ENCODE measurements at regions not wholly inside any gene's neighbourhood (a gene's known extent, or its start where the extent isn't known, plus 50 kb on each side); places are given as distances from the start of the nearest gene placed in this dataset.
"Not testable (repeated sequence)": the region's sequence is repeated elsewhere in the genome, so short reads cannot be mapped to it uniquely, and the experiment has no call there.

- no peaks in the 10 kb centered on the region for H3K9me3 ChIP-seq
- no peak for TF ChIP-seq CTCF (IDR thresholded peaks at IDR 0.05)
- intact Hi-C loops (cut with DNase I; ENCODE audit: low total_unique reads) = no loop called here
Observed at GRCh38 chr9:120306561-120306960, 273.4 kb downstream of the CDK5RAP2 start.

GRCh38 chr9:120306088-120306487 is 273.9 kb downstream of the CDK5RAP2 start:
- no peak for DNase-seq
- intact Hi-C loops (cut with DNase I; ENCODE audit: low total_unique reads) = no loop called here

More at GRCh38 chr9:120306561-120306960, 273.4 kb downstream of the CDK5RAP2 start:
- no peak for DNase-seq
- H3K4me1 ChIP-seq = no peaks in the 10 kb centered on the region
- no peaks in the 10 kb centered on the region for H3K36me3 ChIP-seq
- H3K4me3 ChIP-seq = no peak overlapping the region
- H3K27ac ChIP-seq = no peak overlapping the region
- no peaks in the 10 kb centered on the region for H3K27me3 ChIP-seq

DNA sequence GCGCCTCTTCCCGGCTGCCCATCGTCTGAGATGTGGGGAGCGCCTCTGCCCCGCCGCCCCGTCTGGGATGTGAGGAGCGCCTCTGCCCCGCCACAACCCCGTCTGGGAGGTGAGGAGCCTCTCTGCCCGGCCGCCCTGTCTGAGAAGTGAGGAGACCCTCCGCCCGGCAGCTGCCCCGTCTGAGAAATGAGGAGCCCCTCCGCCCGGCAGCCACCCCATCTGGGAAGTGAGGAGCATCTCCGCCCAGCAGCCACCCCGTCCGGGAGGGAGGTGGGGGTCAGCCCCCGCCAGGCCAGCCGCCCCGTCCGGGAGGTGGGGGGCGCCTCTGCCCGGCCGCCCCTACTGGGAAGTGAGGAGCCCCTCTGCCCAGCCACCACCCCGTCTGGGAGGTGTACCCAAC is 275.1 kb downstream of the CDK5RAP2 start:
- H3K4me3 ChIP-seq; H3K27me3 ChIP-seq; H3K9me3 ChIP-seq; H3K4me1 ChIP-seq; intact Hi-C loops (cut with DNase I; ENCODE audit: low total_unique reads); H3K36me3 ChIP-seq; DNase-seq; H3K27ac ChIP-seq: not testable (repeated sequence)

More at GRCh38 chr9:120306088-120306487, 273.9 kb downstream of the CDK5RAP2 start:
- Histone ChIP-seq H3K4me1 (no peaks in the 10 kb centered on the region), H3K36me3 (no peaks in the 10 kb centered on the region), H3K27ac (no peak overlapping the region), H3K4me3 (no peak overlapping the region), H3K9me3 (no peaks in the 10 kb centered on the region), H3K27me3 (no peaks in the 10 kb centered on the region)
- TF ChIP-seq CTCF (IDR thresholded peaks at IDR 0.05) = no peak

GRCh38 chr9:120303519-120303918 is 276.4 kb downstream of the CDK5RAP2 start:
- no peaks in the 10 kb centered on the region for H3K9me3 ChIP-seq
- intact Hi-C loops (cut with DNase I; ENCODE audit: low total_unique reads) = no loop called here

GRCh38 chr9:120299785-120300184 is 280.2 kb downstream of the CDK5RAP2 start:
- no peaks in the 10 kb centered on the region for H3K36me3 ChIP-seq
- DNase-seq = no peak
- no peaks in the 10 kb centered on the region for H3K27me3 ChIP-seq
- intact Hi-C loops (cut with DNase I; ENCODE audit: low total_unique reads) = no loop called here
- no peak for TF ChIP-seq CTCF (IDR thresholded peaks at IDR 0.05)
- H3K4me3 ChIP-seq = no peak overlapping the region
- H3K4me1 ChIP-seq = no peaks in the 10 kb centered on the region
- H3K27ac ChIP-seq = no peak overlapping the region
- H3K9me3 ChIP-seq = no peaks in the 10 kb centered on the region

More at GRCh38 chr9:120303519-120303918, 276.4 kb downstream of the CDK5RAP2 start:
- Histone ChIP-seq H3K4me1 (no peaks in the 10 kb centered on the region), H3K27ac (no peak overlapping the region), H3K36me3 (no peaks in the 10 kb centered on the region), H3K4me3 (no peak overlapping the region), H3K27me3 (no peaks in the 10 kb centered on the region)
- TF ChIP-seq CTCF (IDR thresholded peaks at IDR 0.05) = no peak
- DNase-seq = no peak

DNA sequence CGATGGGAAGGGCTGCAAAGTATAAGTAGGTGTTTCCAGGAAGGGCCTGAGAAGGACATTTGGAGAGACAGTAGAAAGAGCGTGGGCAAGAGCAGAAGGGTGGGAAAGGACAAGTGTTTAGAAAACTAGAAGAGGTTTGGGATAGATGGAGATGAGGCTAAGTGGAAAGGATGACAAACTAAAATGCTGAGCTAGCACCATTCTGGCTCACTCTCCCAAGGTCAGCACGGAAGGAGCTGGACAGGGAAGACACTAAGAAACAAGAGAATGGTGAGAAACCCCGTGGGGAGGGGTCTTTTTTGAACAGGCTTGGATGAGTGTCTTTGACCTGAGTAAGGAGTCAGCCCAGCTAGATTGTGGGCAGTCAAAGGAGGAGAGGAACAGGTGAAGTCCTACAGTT is 286.0 kb downstream of the CDK5RAP2 start:
- no peak overlapping the region for H3K27ac ChIP-seq
- intact Hi-C loops (cut with DNase I; ENCODE audit: low total_unique reads) = no loop called here
- H3K9me3 ChIP-seq = no peaks in the 10 kb centered on the region
- no peaks in the 10 kb centered on the region for H3K27me3 ChIP-seq
- TF ChIP-seq CTCF (IDR thresholded peaks at IDR 0.05) = no peak
- H3K4me1 ChIP-seq = no peaks in the 10 kb centered on the region
- H3K36me3 ChIP-seq = no peaks in the 10 kb centered on the region
- no peak overlapping the region for H3K4me3 ChIP-seq
- DNase-seq = no peak
